ENCODE measurements at regions not wholly inside any gene's neighbourhood (a gene's known extent, or its start where the extent isn't known, plus 50 kb on each side); places are given as distances from the start of the nearest gene placed in this dataset.

- DNase-seq (ENCODE audit: low spot score) = no peak
Observed at GRCh38 chr11:95692526-95693260, 96.9 kb downstream of the FAM76B start.

- no peak for DNase-seq (ENCODE audit: low spot score)
Observed at GRCh38 chr11:95690100-95690499, 99.5 kb downstream of the FAM76B start.

GRCh38 chr11:95688501-95689222 is 100.9 kb downstream of the FAM76B start:
- DNase-seq (ENCODE audit: low spot score) = no peak

GRCh38 chr11:95688015-95688414 is 101.6 kb downstream of the FAM76B start:
- DNase-seq (ENCODE audit: low spot score) = no peak

GRCh38 chr11:95686265-95686664 is 103.3 kb downstream of the FAM76B start:
- no peak for DNase-seq (ENCODE audit: low spot score)

- no peak for DNase-seq (ENCODE audit: low spot score)
Observed at GRCh38 chr11:95684701-95685100, 104.9 kb downstream of the FAM76B start.

- DNase-seq (ENCODE audit: low spot score) = no peak
Observed at GRCh38 chr11:95684170-95684569, 105.4 kb downstream of the FAM76B start.

GRCh38 chr11:95682552-95682951 is 107.0 kb downstream of the FAM76B start:
- no peak for DNase-seq (ENCODE audit: low spot score)

- DNase-seq (ENCODE audit: low spot score) = no peak
Observed at GRCh38 chr11:95680169-95680929, 109.2 kb downstream of the FAM76B start.

GRCh38 chr11:95678988-95679387 is 110.6 kb downstream of the FAM76B start:
- no peak for DNase-seq (ENCODE audit: low spot score)

GRCh38 chr11:95676308-95676707 is 113.3 kb downstream of the FAM76B start:
- DNase-seq (ENCODE audit: low spot score) = no peak

GRCh38 chr11:95675585-95675984 is 114.0 kb downstream of the FAM76B start:
- no peak for DNase-seq (ENCODE audit: low spot score)

GRCh38 chr11:95674657-95675358 is 114.8 kb downstream of the FAM76B start:
- DNase-seq (ENCODE audit: low spot score) = no peak

- no peak for DNase-seq (ENCODE audit: low spot score)
Observed at GRCh38 chr11:95671768-95672167, 117.8 kb downstream of the FAM76B start.

GRCh38 chr11:95668131-95668530 is 121.5 kb downstream of the FAM76B start:
- no peak for DNase-seq (ENCODE audit: low spot score)

GRCh38 chr11:95661162-95661561 is 128.4 kb downstream of the FAM76B start:
- DNase-seq (ENCODE audit: low spot score) = no peak

- DNase-seq (ENCODE audit: low spot score) = no peak
Observed at GRCh38 chr11:95660038-95660437, 129.5 kb downstream of the FAM76B start.

- DNase-seq (ENCODE audit: low spot score) = no peak
Observed at GRCh38 chr11:95659088-95659487, 130.5 kb downstream of the FAM76B start.

- DNase-seq (ENCODE audit: low spot score) = no peak
Observed at GRCh38 chr11:95655536-95655935, 134.0 kb downstream of the FAM76B start.

- no peak for DNase-seq (ENCODE audit: low spot score)
Observed at GRCh38 chr11:95653680-95654079, 135.9 kb downstream of the FAM76B start.

GRCh38 chr11:95653099-95653498 is 136.5 kb downstream of the FAM76B start:
- DNase-seq (ENCODE audit: low spot score) = no peak

- DNase-seq (ENCODE audit: low spot score) = no peak
Observed at GRCh38 chr11:95652002-95652472, 137.5 kb downstream of the FAM76B start.

All from ecto neural progenitor cell (in vitro differentiated cells).